ENCODE measurements at regions not wholly inside any gene's neighbourhood (a gene's known extent, or its start where the extent isn't known, plus 50 kb on each side); places are given as distances from the start of the nearest gene placed in this dataset.

- Histone ChIP-seq H3K9me1 (replicated peaks; ENCODE audit: control insufficient read depth, extremely low read depth, insufficient read depth, low read length) (no peaks in the 10 kb centered on the region), H3K36me3 (ENCODE audit: control insufficient read depth in 2 of 2, extremely low read depth in 1 of 2, insufficient read depth in 2 of 2, low read length in 2 of 2) (no peaks in the 10 kb centered on the region), H3K79me2 (ENCODE audit: control insufficient read depth, insufficient read depth, low read length) (no peaks in the 10 kb centered on the region), H3K9me3 (replicated peaks; ENCODE audit: control insufficient read depth, insufficient read depth, low read length) (peaks cover 5% of the 10 kb centered on the region), H3K27ac (ENCODE audit: insufficient read depth, low read depth, low read length) (no peak overlapping the region), H3K9ac (replicated peaks; ENCODE audit: extremely low read depth, insufficient read depth, low read length) (no peak overlapping the region), H3K4me1 (ENCODE audit: control insufficient read depth, extremely low read depth, insufficient read depth, low read length) (no peaks in the 10 kb centered on the region), H3K4me3 (replicated peaks in 1 of 3; ENCODE audit: insufficient read depth in 1 of 3, low read depth in 1 of 3, low read length in 3 of 3) (no peak overlapping the region), H3K27me3 (ENCODE audit: control insufficient read depth in 2 of 2, insufficient read depth in 2 of 2, low read length in 2 of 2) (no peaks in the 10 kb centered on the region), H3K4me2 (ENCODE audit: insufficient read depth, low read length) (no peak overlapping the region), H2AFZ (ENCODE audit: low read depth, low read length) (no peak overlapping the region), H4K20me1 (replicated peaks; ENCODE audit: control insufficient read depth, extremely low read depth, insufficient read depth, low read length) (no peaks in the 10 kb centered on the region)
- DNase-seq (ENCODE audit: low read depth, low spot score): no peak
- FAIRE-seq: no peak
- TF ChIP-seq CTCF (IDR thresholded peaks at IDR 0.05; ENCODE audit: extremely low read depth in 1 of 2, insufficient read depth in 1 of 2, low read depth in 1 of 2, low read length in 2 of 2) (no peak), GATA2 (IDR thresholded peaks at IDR 0.05; ENCODE audit: insufficient read depth, insufficient read length, low read depth, low read length) (no peak), FOS (IDR thresholded peaks at IDR 0.05; ENCODE audit: borderline replicate concordance, insufficient read depth, low read length) (no peak), EZH2 (IDR thresholded peaks at IDR 0.05; ENCODE audit: borderline replicate concordance, low read depth, low read length, severe bottlenecking) (no peak), JUN (IDR thresholded peaks at IDR 0.05; ENCODE audit: borderline replicate concordance, insufficient read depth, insufficient read length, low read depth) (no peak), POLR2AphosphoS5 (IDR thresholded peaks at IDR 0.05; ENCODE audit: insufficient read depth, low read depth, low read length) (no peak), MYC (IDR thresholded peaks at IDR 0.05; ENCODE audit: low read depth, low read length) (no peak), MAX (IDR thresholded peaks at IDR 0.05; ENCODE audit: insufficient read depth, insufficient read length) (no peak), POLR2A (IDR thresholded peaks at IDR 0.05; ENCODE audit: low read depth, low read length) (no peak)
- CTCF ChIA-PET: no interaction called here
- dilution Hi-C loops (cut with MboI; ENCODE audit: extremely low pct_ligation_motif_present, low sequenced_read_pairs): no loop called here
- POLR2A ChIA-PET: no interaction called here
- intact Hi-C loops (cut with micrococcal nuclease): no loop called here
- BruUV-seq (replicated peaks): no TSS peak
These were observed 1972.9 kb upstream of the ACO1 start for GRCh38 chr9:30411571-30411970.
